Keratinocyte (primary cell): ENCODE measurements at regions not wholly inside any gene's neighbourhood (a gene's known extent, or its start where the extent isn't known, plus 50 kb on each side); places are given as distances from the start of the nearest gene placed in this dataset.

ENCODE experiments used
- DNase-seq: peaks from one replicate; pipeline ENCODE4 v3.0.0-alpha.2; 2011; ENCODE audit warnings: low read depth, missing footprints, low spot score
- FAIRE-seq: peaks from 2 replicates; lab custom pipeline; 2011; peaks lifted over from hg19 to GRCh38; lab: Jason Lieb, UNC
- H2AFZ ChIP-seq: 2 replicates; pipeline ENCODE4 v1.6.0; 2012; ENCODE audit warnings: low read length, control low read depth, inconsistent platforms; ENCODE audit not compliant: control insufficient read depth
- H3K27ac ChIP-seq: 2 replicates; pipeline ENCODE4 v1.5.1; 2011; ENCODE audit warnings: low read length; ENCODE audit not compliant: control insufficient read depth, insufficient read depth
- H3K27me3 ChIP-seq: 3 replicates; pipeline ENCODE4 v1.6.0; 2011; ENCODE audit warnings: low read length; ENCODE audit not compliant: control insufficient read depth, insufficient read depth; ENCODE audit errors: extremely low read depth
- H3K36me3 ChIP-seq, 2 experiments: 2 replicates in 1 of 2; 3 replicates in 1 of 2; pipeline ENCODE4 v1.5.1; 2011; ENCODE audit warnings: low read length in 2 of 2, mild to moderate bottlenecking in 1 of 2; ENCODE audit not compliant: control insufficient read depth in 2 of 2, insufficient read depth in 2 of 2; ENCODE audit errors: extremely low read depth in 1 of 2
- H3K4me1 ChIP-seq: 3 replicates; pipeline ENCODE4 v1.5.1; 2011; ENCODE audit warnings: low read length; ENCODE audit not compliant: control insufficient read depth, insufficient read depth; ENCODE audit errors: extremely low read depth
- H3K4me2 ChIP-seq: 3 replicates; pipeline ENCODE4 v1.6.0; 2011; ENCODE audit warnings: low read depth, low read length; ENCODE audit not compliant: control insufficient read depth, insufficient read depth; ENCODE audit errors: extremely low read depth
- H3K4me3 ChIP-seq, 3 experiments: fragments of 200-600 bp in 1 of 3; sonication (generic) in 1 of 3; 2 replicates in 2 of 3; 3 replicates in 1 of 3; pipeline ENCODE4 v1.5.1; 2011 to 2016; ENCODE audit warnings: low read length in 3 of 3, mild to moderate bottlenecking in 3 of 3, control low read depth in 2 of 3, inconsistent platforms in 1 of 3, low read depth in 1 of 3, mixed read lengths in 1 of 3, mixed run types in 1 of 3, moderate library complexity in 1 of 3; ENCODE audit not compliant: control insufficient read depth in 2 of 3, insufficient read depth in 2 of 3; ENCODE audit errors: extremely low read depth in 1 of 3
- H3K79me2 ChIP-seq: 2 replicates; pipeline ENCODE4 v1.6.0; 2012; ENCODE audit warnings: low read length; ENCODE audit not compliant: control insufficient read depth, insufficient read depth
- H3K9ac ChIP-seq: 3 replicates; pipeline ENCODE4 v1.6.0; 2011; ENCODE audit warnings: low read length; ENCODE audit not compliant: control insufficient read depth, insufficient read depth; ENCODE audit errors: extremely low read depth
- H3K9me1 ChIP-seq: 3 replicates; pipeline ENCODE4 v1.6.0; 2011; ENCODE audit warnings: low read length; ENCODE audit not compliant: control insufficient read depth, insufficient read depth; ENCODE audit errors: extremely low read depth
- H3K9me3 ChIP-seq: 2 replicates; pipeline ENCODE4 v1.5.1; 2012; ENCODE audit warnings: low read depth, low read length; ENCODE audit not compliant: control insufficient read depth
- H4K20me1 ChIP-seq: 3 replicates; pipeline ENCODE4 v1.6.0; 2011; ENCODE audit warnings: low read length; ENCODE audit not compliant: control insufficient read depth, insufficient read depth; ENCODE audit errors: extremely low read depth
- CTCF ChIP-seq, 3 experiments: IDR thresholded peaks in 1 of 3; conservative IDR thresholded peaks in 1 of 3; optimal IDR thresholded peaks in 1 of 3; 2 replicates in 2 of 3; 3 replicates in 1 of 3; pipeline versions ENCODE3 to v1.5.1; 2011; ENCODE audit warnings: low read length in 3 of 3, mild to moderate bottlenecking in 3 of 3, moderate library complexity in 2 of 3, control low read depth in 1 of 3, inconsistent platforms in 1 of 3; ENCODE audit not compliant: insufficient read depth in 2 of 3; ENCODE audit errors: extremely low read depth in 1 of 3
- EZH2 ChIP-seq: IDR thresholded peaks from one replicate; pipeline ENCODE4 v1.6.1; 2012; ENCODE audit warnings: inconsistent platforms, mild to moderate bottlenecking, low read length, moderate library complexity
- dilution Hi-C: fragments of 300-500 bp; cut with MboI; formaldehyde crosslinking; loops from one replicate; pipeline ENCODE4 v1.7.0; 2020; ENCODE audit warnings: low sequenced_read_pairs; ENCODE audit not compliant: extremely low pct_ligation_motif_present

DNA sequence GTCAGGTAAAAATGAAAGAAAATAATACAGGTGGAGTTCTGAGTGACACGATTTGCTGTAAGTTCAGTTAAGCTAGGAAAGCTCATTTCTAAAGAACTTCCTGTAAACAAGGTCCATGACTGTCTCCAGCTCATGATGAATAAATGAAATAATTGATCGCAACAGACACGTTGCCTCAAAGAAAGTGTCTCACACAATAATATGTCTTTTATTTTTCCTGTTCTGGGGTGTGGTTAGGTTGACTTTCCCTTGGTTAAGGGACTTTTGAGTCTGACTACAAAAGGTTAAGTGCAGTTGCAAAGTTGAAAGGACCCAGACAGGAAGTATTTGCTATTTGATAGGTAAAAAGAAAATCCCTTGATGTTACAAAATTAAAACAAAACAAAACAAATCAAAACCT is 304.2 kb upstream of the PRDM1 start:
- no peaks in the 10 kb centered on the region for H3K27me3 ChIP-seq
- H3K4me3 ChIP-seq, result peak overlapping the region in 1 of 3 experiments; percentile 3
- FAIRE-seq (no peak), DNase-seq (no peak)
- H3K9me3 ChIP-seq, result no peaks in the 10 kb centered on the region
- H3K9ac ChIP-seq, result peak overlapping the region; percentile 61
- no peaks in the 10 kb centered on the region for H3K36me3 ChIP-seq
- no peaks in the 10 kb centered on the region for H4K20me1 ChIP-seq
- no peaks in the 10 kb centered on the region for H3K9me1 ChIP-seq
- H3K4me1 ChIP-seq, result peaks cover 36% of the 10 kb centered on the region
- H2AFZ ChIP-seq, result peak overlapping the region; percentile 63
- no peaks in the 10 kb centered on the region for H3K79me2 ChIP-seq
- peak overlapping the region; percentile 92 for H3K27ac ChIP-seq
- TF ChIP-seq CTCF (optimal IDR thresholded peaks at IDR 0.05 in 1 of 3, IDR thresholded peaks at IDR 0.05 in 1 of 3, conservative IDR thresholded peaks at IDR 0.05 in 1 of 3; ENCODE audit: extremely low read depth in 1 of 3, insufficient read depth in 2 of 3, low read length in 3 of 3) (no peak), EZH2 (no peak)
- peak overlapping the region; percentile 65 for H3K4me2 ChIP-seq
- dilution Hi-C loops, result no loop called here

GRCh38 chr6:105781248-105781647 is 304.9 kb upstream of the PRDM1 start:
- Histone ChIP-seq H3K27ac (peak overlapping the region; percentile 92), H3K79me2 (no peaks in the 10 kb centered on the region), H3K4me3 (no peak overlapping the region), H2AFZ (peak overlapping the region; percentile 63), H3K36me3 (no peaks in the 10 kb centered on the region), H3K9me1 (no peaks in the 10 kb centered on the region), H3K4me1 (peaks cover 30% of the 10 kb centered on the region), H3K4me2 (peak overlapping the region; percentile 65), H4K20me1 (no peaks in the 10 kb centered on the region), H3K9ac (peak overlapping the region; percentile 61), H3K9me3 (no peaks in the 10 kb centered on the region), H3K27me3 (no peaks in the 10 kb centered on the region)
- no peak for TF ChIP-seq CTCF (optimal IDR thresholded peaks at IDR 0.05 in 1 of 3, IDR thresholded peaks at IDR 0.05 in 1 of 3, conservative IDR thresholded peaks at IDR 0.05 in 1 of 3; ENCODE audit: extremely low read depth in 1 of 3, insufficient read depth in 2 of 3, low read length in 3 of 3)
- TF ChIP-seq EZH2, result no peak
- DNase-seq (peak; percentile 49), FAIRE-seq (peak; percentile 74)
- dilution Hi-C loops, result no loop called here
